Activated CD4-positive, alpha-beta T cell treated with anti-CD3 and anti-CD28 coated beads, Interleukin-2, amount 50 U/mL, for 48 hours (primary cell): ENCODE measurements at regions not wholly inside any gene's neighbourhood (a gene's known extent, or its start where the extent isn't known, plus 50 kb on each side); places are given as distances from the start of the nearest gene placed in this dataset.
"Not testable (repeated sequence)": the region's sequence is repeated elsewhere in the genome, so short reads cannot be mapped to it uniquely, and the experiment has no call there.

Experiments
- DNase-seq, 2 experiments: peaks; one replicate each; pipeline ENCODE4 v3.0.0-alpha.2; 2020

DNA sequence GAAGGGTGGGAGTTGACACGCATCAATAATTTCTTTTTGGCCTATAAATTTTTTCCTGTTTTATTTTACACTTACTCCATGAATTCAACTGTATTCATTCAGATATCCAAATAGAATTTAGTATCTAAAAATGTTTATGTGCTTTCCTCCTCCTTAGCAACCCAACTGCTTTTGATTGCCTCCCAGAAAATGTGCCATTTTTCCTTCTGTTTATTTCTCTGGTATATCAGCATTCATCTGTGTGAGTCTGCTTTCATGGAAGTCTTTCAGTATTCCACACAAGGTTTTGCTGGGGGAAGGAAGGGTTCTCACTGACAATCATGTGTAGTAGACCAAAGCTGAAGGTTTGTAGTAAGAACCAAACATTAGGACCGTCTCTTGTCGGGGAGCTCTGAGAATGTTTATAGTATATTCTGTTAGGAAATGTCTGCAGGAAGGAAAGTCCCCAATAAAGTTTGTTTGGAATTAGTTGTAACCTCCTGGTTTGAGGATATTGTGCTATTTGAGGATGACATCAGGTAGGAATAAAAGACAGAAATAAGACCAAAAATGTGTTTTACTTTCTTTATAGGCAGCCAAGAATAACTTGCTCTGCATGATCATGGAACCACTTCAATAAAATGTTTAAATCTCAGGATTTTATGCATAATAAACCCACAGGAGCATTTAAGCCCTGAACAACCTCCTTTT lies 673.6 kb upstream of the INTU start:
- DNase-seq: no peak

DNA sequence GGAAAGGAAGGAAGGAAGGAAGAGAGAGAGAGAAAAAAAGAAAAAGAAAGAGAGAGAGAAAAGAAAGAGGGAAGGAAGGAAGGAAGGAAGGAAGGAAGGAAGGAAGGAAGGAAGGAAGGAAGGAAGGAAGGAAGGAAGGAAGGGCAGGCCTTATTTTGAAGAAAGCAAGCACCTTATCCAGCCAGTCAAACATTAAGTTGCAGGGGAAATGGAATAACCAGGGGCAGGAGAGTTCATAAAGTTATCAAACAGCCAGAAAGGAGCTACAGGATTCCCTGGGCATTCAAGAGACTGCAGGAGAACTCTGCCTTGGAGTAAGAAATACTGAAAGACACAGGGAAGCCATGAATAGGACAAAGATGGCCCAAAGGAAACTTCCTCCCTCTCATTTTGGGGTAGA lies 672.0 kb upstream of the INTU start:
- no peak for DNase-seq

DNA sequence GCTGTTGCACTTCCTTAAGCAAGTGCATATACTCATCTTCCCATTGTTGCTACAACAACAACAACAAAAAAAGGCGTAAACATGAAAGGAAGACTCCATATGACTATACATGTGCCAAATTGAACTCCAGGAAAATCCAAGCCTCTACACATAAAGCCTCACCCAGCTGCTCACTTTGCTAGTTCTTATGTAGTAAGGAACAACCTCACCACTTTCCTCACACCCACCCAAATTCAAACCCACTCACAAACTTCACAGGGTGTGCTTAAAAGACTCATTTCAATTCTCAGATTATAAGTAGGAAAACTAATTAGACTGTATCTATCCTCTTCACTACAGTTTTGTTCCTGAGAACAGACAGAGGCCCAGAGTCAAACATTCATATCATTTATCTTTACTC lies 671.1 kb upstream of the INTU start:
- no peak for DNase-seq

DNA sequence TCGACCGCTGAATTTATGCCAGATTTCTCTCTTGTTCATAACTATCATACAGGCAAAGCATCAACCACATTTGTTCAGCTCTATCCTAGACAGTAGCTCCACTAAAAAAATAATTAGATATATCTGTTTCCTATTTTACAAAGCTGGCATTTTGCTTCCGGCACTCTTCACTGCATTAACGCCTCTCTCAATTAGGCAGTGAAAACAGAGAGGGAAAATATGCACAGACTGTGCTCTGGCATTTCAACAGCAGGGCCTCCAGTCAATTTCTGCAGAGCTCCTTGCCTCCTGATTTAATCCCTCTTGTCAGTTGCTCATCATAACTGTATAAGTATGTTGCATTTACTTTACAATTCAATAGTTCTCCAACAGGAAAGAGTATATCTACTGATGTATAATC lies 666.9 kb upstream of the INTU start:
- DNase-seq: no peak

DNA sequence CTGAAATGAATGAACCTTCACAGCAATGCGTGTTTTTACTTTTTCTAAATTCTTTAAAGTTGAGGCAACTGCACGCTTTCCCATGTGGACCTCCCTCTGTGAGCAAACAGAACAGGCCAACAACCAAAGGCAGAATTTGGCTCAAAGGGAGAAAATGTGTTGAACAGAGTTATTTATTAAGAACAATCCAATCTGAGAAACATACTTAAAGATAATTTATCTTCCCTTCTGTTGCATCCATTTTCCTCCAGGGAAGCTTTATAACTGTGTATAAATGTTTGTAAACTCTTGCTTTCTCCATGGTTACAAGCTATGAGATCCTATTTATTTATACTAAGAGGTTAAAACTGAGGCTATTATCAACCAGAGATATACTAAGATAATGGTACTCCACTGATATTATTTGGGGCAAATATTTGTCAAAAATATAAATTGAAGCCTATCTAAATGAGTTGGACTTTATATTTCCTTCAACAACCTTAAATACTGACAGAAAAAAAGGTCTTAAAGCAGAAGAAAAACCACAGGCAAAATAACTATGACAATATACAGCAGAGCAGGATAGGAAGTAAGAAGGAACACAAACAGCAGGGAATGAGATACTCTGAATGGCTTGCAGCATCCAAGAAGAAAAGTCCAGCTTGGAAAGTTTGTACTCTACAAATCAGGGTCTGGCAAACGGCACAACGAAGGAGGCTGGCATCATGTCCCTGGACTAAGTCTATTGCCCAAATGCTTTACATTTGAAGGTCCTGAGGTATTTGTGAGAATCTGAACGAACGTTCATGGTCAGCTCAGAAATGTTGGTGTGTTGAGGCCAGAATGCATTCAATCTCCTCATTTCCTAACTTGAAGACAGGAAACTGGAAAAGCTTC lies 663.2 kb upstream of the INTU start:
- no peak for DNase-seq

DNA sequence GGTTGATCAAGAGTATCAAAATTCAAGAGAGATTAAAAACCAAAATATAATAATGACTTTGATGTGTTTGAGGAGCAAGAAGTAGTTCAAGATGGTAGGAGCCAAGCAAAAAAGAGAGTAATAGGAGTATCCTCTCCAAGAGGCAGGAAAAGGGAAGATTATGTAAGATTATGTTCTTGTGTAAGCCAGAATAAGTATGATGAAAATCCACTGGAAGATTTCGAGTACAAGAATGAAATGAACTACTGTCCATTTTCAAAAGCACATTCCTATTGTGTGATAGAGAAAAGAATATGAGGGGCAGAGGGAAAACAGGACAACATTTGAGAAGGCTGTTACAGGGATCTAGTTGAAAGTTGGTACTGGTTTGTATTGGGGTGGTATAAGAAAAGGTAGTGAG lies 659.6 kb upstream of the INTU start:
- DNase-seq: no peak

DNA sequence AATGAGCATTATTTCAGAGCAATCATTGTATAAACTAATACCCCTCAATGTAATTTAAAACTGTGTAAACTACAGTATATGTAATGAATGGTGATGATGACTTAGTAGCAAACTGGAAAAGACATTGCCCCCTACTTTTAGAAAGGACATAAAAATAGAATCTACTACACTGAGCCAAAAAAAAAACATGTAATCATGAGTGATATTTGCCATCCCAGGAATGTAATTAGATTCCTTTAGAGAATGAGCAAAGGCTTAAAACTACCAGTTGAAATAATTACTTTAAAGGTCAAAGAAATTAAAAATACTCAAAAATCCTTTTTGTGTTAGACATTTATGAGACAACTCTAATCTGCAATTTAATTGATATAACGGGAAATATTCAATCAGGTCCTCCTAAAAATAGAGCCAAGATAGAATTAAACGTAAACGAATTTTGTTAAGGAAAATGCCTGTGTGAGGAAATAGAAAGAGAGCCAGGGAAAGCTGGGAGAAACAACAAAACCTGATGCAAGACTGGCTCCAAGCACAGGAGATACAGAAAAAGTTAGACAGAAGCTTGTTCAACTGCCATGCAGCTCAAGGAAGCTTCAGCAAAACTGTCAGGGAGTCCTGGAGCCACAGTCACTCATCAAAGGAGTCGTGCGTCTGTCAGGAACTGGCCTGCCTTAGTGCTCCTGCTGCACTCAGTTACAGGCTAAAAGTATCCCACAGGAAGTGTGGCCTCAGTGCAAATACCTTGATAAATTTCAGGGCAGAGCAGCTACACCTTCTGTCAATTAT lies 655.7 kb upstream of the INTU start:
- DNase-seq: no peak

DNA sequence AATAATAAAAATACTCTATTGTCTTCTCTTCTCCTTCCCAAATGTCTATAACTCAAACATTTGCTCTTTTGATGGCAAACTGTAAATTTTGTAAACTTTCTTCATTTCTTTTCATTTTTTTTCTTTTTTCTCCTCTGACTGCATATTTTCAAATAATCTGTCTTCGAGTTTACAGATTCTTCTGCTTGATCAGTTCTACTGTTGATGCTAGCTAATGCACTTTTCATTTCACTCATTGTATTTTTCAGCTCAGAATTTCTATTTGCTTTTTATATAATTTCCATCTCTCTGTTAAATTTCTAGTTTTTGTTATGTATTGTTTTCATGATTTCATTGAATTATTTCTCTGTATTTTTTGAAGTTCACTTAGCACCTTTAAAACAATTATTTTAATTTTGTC lies 646.8 kb upstream of the INTU start:
- no peak for DNase-seq

DNA sequence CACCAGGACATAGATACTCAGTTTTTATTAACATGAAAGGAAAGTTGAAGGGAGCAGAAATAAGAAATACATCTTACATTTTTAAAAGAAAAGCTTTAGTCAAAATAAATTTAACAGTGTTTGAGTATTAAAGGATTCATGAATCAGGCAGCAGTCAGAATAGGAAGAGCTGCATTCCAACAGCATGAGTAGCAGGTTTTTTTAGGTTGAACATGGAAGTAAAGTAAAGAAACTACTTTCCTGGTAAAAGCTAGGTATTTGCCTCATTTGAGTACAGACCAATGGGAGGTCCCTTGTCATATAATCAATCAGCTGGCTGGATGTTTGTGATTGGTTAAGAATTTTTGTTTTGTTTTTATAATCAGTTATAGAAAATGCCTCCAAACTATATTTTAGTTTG lies 645.9 kb upstream of the INTU start:
- no peak for DNase-seq

DNA sequence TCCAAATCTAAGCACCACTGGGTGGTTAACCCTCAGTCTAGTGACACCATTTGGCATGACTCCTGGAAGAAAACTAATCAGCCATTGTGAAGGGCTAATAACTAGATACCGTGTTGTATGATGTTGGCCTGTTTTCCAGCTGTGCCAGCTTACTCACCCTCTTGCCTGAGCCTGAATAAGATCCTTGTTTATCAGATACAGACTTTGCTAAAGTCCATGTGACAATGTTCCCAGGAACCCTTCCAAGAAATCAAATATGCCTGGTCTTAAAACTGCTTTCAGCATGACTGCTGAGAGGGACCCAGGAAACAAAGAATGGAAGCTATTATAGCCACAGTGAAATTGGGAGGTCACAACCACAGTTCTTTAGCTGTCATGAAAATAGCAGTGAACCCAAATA lies 640.8 kb upstream of the INTU start:
- DNase-seq: no peak

DNA sequence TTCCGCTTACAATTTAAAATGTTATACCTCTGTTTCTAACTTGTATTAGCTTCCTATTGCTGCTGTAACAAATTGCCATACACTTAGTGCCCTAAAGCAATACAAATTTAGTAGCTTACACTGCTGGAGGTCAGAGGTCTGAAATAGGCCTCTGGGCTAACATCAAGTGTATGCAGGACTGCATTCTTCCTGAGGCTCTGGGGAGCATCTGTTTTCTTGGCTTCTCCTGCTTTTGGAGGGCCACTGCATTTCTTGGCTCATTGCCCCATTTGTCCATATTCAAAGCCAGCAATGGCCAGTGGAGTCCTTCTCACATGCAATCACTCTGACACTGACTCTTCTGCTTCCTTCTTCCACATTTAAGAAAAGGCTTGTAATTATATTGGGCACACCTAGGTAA lies 639.8 kb upstream of the INTU start:
- DNase-seq: no peak

DNA sequence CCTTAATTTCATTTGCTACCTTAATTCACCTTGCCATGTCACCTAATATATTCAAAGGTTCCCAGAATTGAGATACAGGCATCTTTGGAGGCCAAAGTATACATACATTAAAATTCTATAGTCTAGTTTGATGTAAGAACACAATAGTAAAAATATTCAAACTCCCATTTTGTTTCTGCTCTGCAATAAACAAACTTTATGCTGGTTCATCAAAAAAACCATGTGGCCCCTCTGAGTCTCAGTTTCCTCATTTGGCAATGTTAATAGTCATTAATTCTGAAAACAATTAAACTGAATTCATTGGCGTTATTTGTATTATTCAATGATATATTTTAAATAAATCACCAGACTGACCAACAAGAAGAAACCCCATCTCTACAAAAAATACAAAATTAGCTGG lies 639.4 kb upstream of the INTU start:
- DNase-seq: no peak

DNA sequence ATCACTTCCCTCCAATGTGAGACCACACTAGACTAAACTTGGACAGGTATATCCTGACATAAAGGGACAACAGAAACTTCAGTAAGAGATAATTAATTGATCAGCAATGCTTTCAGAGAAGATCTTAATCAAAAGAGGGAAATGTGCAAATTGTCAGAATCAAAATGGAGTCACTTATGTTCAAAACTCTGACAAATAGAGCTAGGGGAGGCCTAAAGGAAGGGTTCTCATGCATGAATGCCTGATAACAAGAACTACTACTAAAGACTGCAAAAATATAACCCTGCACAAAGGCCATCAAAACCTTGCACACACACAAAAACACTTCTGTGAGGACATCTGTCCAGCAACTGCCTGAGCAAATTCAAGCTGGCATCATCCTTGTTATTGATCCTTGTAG lies 637.5 kb upstream of the INTU start:
- DNase-seq: no peak

DNA sequence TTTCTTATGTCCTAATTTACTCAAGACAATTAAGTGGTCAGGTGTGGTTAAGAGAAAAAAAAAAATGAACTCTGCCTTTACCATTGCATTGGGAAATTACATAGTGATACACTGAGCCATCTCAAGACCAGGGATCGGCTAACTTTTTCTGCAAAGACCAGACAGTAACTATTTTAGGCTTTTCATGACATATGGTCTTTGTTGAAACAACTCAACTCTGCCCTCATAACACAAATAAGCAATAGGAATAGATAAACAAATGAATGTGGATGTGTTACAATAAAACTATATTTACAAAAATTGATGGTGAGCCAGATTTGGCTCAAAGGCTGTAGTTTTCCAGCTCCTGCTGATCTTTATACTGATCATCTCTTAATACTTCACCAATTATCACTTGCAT lies 632.6 kb upstream of the INTU start:
- no peak for DNase-seq

DNA sequence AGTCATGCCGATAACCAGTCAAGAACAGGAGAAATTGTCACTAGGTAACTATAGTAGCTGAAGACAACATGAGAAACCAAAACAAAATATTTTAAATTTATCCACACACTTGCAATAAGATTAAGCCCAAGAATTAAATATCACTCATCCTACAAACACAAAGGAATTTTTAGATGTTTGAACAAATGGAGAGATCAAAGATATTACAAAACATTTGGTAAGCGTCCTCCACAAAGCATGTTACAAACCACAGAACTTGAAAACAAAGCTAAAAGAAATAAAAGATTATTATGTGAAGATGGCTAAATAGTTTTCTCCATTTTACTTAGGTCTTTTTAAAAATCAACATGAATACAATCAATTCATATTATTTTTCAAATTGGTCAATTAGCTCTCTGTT lies 631.9 kb upstream of the INTU start:
- DNase-seq: no peak

DNA sequence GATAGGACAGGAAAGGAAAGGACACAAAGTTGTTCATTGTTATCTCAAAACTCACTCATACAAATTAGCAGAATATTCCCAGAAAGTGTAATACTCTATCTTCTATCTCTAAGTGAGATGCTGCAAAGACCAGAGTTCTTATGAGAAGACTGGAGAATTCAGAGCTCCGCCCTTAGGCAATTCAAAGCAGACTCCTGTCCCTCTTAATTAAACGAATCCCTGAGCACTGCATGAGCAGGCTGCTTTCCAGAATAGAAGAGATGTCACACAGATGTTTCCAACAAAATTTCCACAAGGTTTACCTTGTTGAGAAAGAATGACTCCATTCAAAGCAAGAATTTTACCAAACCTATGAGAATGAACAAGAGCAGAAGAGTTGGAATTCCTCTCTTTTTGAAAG lies 630.8 kb upstream of the INTU start:
- DNase-seq: no peak

DNA sequence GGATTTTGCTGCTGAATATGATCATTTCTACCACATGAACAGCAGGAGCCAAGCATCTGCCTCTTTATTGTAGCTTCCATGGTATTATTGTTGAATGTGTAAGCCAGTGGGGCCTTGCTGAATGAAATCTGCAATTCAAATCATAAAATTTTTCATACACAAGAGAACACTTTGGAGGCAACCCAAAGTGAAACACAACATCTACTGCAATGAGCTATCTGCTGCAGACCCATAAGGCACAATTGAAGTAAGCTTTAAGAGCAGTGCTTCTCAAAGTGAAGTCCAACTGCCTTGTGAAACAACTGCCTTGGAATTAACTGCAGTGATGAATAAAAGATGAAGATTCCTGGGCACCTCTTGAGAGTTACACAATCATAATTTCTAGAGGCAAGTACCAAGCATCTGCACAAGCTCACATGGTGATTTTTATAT lies 626.3 kb upstream of the INTU start:
- DNase-seq: no peak

DNA sequence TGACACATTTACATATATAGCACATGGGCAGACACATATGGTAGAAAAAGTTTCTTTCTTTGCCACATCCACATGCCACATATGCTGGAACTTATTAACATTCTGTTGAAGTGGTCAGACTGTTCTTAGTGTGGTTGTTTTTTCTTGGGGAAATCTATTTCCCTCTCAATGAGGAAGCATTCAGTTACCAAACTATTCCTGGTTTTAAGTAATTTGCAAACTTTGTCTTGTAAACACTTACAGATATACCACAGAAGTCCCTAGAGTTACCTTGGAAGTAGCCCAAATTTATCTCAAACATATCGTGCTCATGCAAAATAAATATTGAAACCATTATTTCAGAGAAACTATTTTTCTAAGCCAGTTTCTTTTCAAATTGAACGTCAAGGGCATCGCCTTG lies 625.5 kb upstream of the INTU start:
- no peak for DNase-seq

DNA sequence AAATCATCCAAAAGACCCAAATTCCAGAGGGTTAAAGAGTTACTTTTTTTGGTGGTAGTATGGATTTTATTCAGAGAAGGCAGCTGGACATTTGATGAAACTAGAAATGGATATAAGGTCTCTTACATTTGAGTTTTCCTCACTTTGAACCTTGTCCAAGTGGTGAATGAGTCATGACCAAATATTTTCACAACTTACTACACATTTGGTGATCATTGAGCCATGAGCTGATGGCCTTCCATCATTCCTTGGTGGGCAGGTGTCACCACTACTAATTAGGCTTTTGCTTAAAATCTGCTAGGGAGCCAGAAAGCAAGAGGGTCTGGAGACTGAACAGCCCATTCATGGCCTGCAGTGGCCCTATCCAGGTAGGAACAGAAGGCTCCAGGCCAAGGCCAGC lies 620.2 kb upstream of the INTU start:
- no peak for DNase-seq

DNA sequence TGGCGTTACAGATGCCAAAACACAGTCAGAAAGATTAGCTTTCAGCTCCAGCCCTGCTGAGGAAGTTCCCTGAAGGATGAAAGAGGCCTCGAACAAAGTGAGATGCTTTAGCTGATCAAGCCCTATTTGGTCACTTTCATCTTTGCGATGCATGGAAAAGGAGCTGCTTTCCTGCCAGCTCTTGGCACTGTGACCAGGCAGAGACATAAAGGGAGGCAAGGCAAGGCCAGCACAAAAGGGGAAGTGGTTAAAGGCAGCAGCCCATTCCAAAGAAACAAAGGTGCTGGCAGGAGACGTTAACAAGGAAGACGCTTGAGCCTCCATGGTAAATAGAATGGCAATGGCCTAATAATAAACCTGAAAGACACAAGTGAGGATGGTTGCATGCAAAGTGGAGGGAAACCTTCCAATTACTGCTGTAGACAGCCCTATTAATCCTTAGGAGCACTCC lies 617.1 kb upstream of the INTU start:
- DNase-seq: no peak

DNA sequence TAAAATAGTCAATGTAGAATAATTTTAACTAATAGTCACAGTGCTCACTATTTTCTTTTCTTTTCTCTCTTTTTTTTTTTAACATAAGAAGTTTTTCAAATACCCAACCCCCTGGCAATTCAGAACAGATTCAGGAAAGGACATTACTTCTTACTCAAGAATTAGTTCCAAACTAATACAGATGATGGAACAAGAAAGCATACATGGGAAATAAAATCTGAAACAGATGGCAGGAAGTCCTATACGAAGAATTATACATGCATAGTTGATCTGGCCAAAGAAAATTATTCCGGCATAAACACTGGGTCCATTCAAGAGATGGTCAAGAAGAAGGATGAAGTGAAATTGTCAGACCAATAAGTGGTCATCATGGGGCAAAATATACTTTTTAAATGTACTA lies 614.4 kb upstream of the INTU start:
- no peak for DNase-seq

DNA sequence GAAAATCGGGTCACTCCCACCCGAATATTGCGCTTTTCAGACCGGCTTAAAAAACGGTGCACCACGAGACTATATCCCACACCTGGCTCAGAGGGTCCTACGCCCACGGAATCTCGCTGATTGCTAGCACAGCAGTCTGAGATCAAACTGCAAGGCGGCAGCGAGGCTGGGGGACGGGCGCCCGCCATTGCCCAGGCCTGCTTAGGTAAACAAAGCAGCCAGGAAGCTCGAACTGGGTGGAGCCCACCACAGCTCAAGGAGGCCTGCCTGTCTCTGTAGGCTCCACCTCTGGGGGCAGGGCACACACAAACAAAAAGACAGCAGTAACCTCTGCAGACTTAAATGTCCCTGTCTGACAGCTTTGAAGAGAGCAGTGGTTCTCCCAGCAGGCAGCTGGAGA lies 611.9 kb upstream of the INTU start:
- DNase-seq: not testable (repeated sequence)

DNA sequence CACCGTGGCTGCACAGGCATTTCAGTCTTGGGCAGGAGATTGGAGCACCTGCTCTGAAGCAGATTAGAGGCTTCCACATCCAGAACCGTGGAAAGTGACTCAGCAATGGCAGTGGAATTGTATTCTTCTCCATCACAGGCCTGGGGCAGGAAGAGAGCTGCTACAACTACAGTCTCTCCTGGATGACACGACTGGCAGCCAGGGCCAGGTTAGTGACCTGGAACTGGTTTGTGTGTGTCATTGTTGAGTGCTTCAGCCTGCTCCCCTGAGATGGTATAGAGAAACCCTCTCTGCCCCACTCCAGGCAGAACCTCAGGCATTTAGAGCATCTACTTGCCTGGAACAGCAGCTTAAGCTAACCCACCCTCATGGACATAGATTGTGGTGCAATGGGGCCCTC lies 596.5 kb upstream of the INTU start:
- no peak for DNase-seq

DNA sequence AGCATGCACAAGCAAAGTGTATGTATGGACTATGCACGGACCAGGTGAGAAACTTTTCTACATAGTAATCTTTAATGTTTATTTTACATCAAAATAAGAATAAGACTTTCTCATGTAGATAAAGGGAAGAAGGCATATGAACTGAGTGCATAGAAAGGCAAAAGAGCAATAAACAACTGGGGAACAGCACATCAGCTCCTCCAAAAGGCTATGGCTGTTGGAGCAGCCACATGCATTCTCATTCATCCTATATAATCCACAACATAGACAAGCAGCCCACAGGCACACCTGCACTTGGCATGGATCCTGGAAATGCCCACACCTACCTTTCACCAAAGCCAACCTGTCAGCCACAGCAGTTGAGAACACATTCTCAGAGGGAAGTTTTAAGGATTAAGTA lies 586.9 kb upstream of the INTU start:
- DNase-seq: no peak
